GM13976 (cell line): ENCODE measurements at regions not wholly inside any gene's neighbourhood (a gene's known extent, or its start where the extent isn't known, plus 50 kb on each side); places are given as distances from the start of the nearest gene placed in this dataset.
"Not testable (repeated sequence)": the region's sequence is repeated elsewhere in the genome, so short reads cannot be mapped to it uniquely, and the experiment has no call there.

Source experiments
- DNase-seq: peaks from one replicate; pipeline ENCODE4 v3.0.0; 2012; ENCODE audit warnings: low spot score
- CTCF ChIP-seq: IDR thresholded peaks from 2 replicates; pipeline ENCODE4 v1.5.1; 2012; ENCODE audit warnings: borderline replicate concordance, mild to moderate bottlenecking; ENCODE audit not compliant: insufficient read depth; ENCODE audit errors: extremely low read depth, missing control alignments, control extremely low read depth
- in situ Hi-C: fragments of 300-500 bp; cut with MboI; formaldehyde crosslinking; loops from one replicate; pipeline ENCODE4 v1.12.0; 2022; ENCODE audit warnings: low sequenced_read_pairs, mixed read lengths, inconsistent platforms; ENCODE audit not compliant: unreplicated experiment

- TF ChIP-seq CTCF, result no peak
- in situ Hi-C loops, result no loop called here
- DNase-seq, result no peak
Measured at GRCh38 chr14:48323665-48324064, 648.3 kb upstream of the MDGA2 start.

GRCh38 chr14:48319823-48320222, 644.4 kb upstream of the MDGA2 start:
- in situ Hi-C loops, result no loop called here
- TF ChIP-seq CTCF, result no peak
- DNase-seq, result no peak

GRCh38 chr14:48304729-48305128, 629.3 kb upstream of the MDGA2 start:
- in situ Hi-C loops, result no loop called here
- no peak for TF ChIP-seq CTCF
- no peak for DNase-seq

GRCh38 chr14:48289701-48290100, 614.3 kb upstream of the MDGA2 start:
- DNase-seq, result no peak
- in situ Hi-C loops, result no loop called here
- TF ChIP-seq CTCF, result no peak

GRCh38 chr14:48285217-48285616, 609.8 kb upstream of the MDGA2 start:
- DNase-seq, in situ Hi-C loops: not testable (repeated sequence)

GRCh38 chr14:48275301-48275700, 599.9 kb upstream of the MDGA2 start:
- TF ChIP-seq CTCF, result no peak
- no peak for DNase-seq
- in situ Hi-C loops, result no loop called here

GRCh38 chr14:48274826-48275225, 599.4 kb upstream of the MDGA2 start:
- in situ Hi-C loops, result no loop called here
- TF ChIP-seq CTCF, result no peak
- DNase-seq, result no peak

- DNase-seq, in situ Hi-C loops: not testable (repeated sequence)
Measured at GRCh38 chr14:48267926-48268325, 592.5 kb upstream of the MDGA2 start.

- in situ Hi-C loops, DNase-seq: not testable (repeated sequence)
Measured at GRCh38 chr14:48266201-48266600, 590.8 kb upstream of the MDGA2 start.
